ENCODE measurements at regions not wholly inside any gene's neighbourhood (a gene's known extent, or its start where the extent isn't known, plus 50 kb on each side); places are given as distances from the start of the nearest gene placed in this dataset.
A peak's percentile ranks its signal among the peaks of the same experiment; 100 is the strongest.

DNA sequence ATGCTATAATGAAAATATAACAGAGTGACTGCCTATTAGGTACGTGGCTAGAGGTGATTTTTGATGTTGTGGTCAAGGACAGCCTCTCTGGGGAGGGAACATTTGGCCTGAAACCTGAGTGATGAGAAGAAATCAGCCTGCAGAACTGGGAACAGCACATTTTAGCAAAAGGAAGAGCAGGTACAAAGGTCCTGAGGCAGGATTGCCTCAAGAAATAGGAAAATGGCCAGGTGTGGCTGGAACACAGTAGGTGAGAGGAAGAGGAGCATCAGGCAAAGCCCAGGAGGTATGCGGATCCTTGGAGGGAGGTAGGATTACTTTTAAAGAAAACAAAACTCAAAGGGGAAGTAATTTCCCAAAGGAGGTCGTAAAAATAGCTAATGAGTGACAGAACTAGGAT is 582.9 kb downstream of the MED13L start:
- no peak overlapping the region for H2BK20ac ChIP-seq (ENCODE audit: low read length)
- CTCF ChIA-PET (ENCODE audit: partially characterized antibody) = interaction anchor here (0.6 kb wide), 1 partner anchor 360 kb away, joined by 3 read pairs; no protein-coding TSS in a partner anchor

More for the DNA sequence above, 582.9 kb downstream of the MED13L start:
- Histone ChIP-seq H3K4me3 (ENCODE audit: extremely low read depth in 1 of 4, insufficient read depth in 2 of 4, low read depth in 3 of 4, low read length in 4 of 4) (no peak overlapping the region), H4K20me1 (replicated peaks in 1 of 2; ENCODE audit: control insufficient read depth in 1 of 2, insufficient read depth in 2 of 2, low read length in 2 of 2) (no peaks in the 10 kb centered on the region), H4K91ac (replicated peaks; ENCODE audit: insufficient read length, low read length) (no peak overlapping the region), H3K14ac (ENCODE audit: insufficient read length) (no peak overlapping the region), H3K27ac (ENCODE audit: low read depth, low read length) (no peak overlapping the region), H4K5ac (ENCODE audit: insufficient read length, low read depth, low read length) (no peak overlapping the region), H3K79me2 (ENCODE audit: control insufficient read depth in 1 of 2, insufficient read depth in 2 of 2, low read length in 2 of 2) (no peaks in the 10 kb centered on the region), H2AK5ac (ENCODE audit: low read depth, low read length) (no peak overlapping the region), H3K23me2 (ENCODE audit: low read depth, low read length) (no peaks in the 10 kb centered on the region), H2BK15ac (ENCODE audit: low read length) (0 out of 2 replicates have a peak overlapping the region, but pooled peaks have one; percentile 67), H3K27me3 (replicated peaks in 1 of 4; ENCODE audit: control insufficient read depth in 3 of 4, extremely low read depth in 1 of 4, insufficient read depth in 3 of 4, low read length in 3 of 4) (no peaks in the 10 kb centered on the region), H3K79me1 (ENCODE audit: low read depth, low read length) (no peaks in the 10 kb centered on the region), H4K8ac (ENCODE audit: extremely low read depth, insufficient read depth, low read length) (no peak overlapping the region), H2BK120ac (replicated peaks; ENCODE audit: low read depth, low read length) (no peak overlapping the region), H3K4me1 (replicated peaks in 1 of 4; ENCODE audit: control insufficient read depth in 3 of 4, insufficient read depth in 4 of 4, low read length in 3 of 4) (no peaks in the 10 kb centered on the region), H3K56ac (replicated peaks; ENCODE audit: insufficient read length, low read depth, low read length) (no peak overlapping the region), H2BK12ac (ENCODE audit: low read depth, low read length) (no peak overlapping the region), H3K4me2 (ENCODE audit: insufficient read depth in 1 of 2, low read depth in 2 of 2, low read length in 2 of 2) (no peak overlapping the region), H3K9me3 (ENCODE audit: insufficient read depth in 2 of 2, low read depth in 1 of 2, low read length in 1 of 2) (no peaks in the 10 kb centered on the region), H3K9ac (replicated peaks in 1 of 4; ENCODE audit: extremely low read depth in 1 of 4, low read depth in 3 of 4, low read length in 3 of 4) (no peak overlapping the region), H2AFZ (ENCODE audit: low read length) (0 out of 2 replicates have a peak overlapping the region, but pooled peaks have one; percentile 9), H3K36me3 (ENCODE audit: control insufficient read depth in 2 of 4, insufficient read depth in 4 of 4, low read length in 3 of 4) (no peaks in the 10 kb centered on the region), H2BK5ac (ENCODE audit: low read depth, low read length) (no peak overlapping the region), H3K4ac (replicated peaks; ENCODE audit: insufficient read length, low read depth, low read length) (no peak overlapping the region), H3K18ac (ENCODE audit: extremely low read depth, low read length) (no peak overlapping the region), H3K23ac (ENCODE audit: insufficient read length) (no peak overlapping the region)
- FAIRE-seq = no peak
- TF ChIP-seq KDM1A (IDR thresholded peaks at IDR 0.05; ENCODE audit: borderline replicate concordance, low read length) = peak; percentile 55; the same call in 1 of the 2 replicates
- no peak for TF ChIP-seq SIX5 (IDR thresholded peaks at IDR 0.05; ENCODE audit: low read depth, low read length)
- no peak for TF ChIP-seq BACH1 (IDR thresholded peaks at IDR 0.05; ENCODE audit: low read length)
- no peak for TF ChIP-seq CREB1 (IDR thresholded peaks at IDR 0.05)
- TF ChIP-seq EP300 (IDR thresholded peaks at IDR 0.05; ENCODE audit: borderline replicate concordance in 1 of 2, low read depth in 2 of 2, low read length in 2 of 2) = no peak
- TF ChIP-seq ASH2L (IDR thresholded peaks at IDR 0.05; ENCODE audit: low read length) = no peak
- TF ChIP-seq BCL11A (IDR thresholded peaks at IDR 0.05; ENCODE audit: low read depth in 2 of 2, low read length in 2 of 2) = no peak
- TF ChIP-seq, protein P1, sequence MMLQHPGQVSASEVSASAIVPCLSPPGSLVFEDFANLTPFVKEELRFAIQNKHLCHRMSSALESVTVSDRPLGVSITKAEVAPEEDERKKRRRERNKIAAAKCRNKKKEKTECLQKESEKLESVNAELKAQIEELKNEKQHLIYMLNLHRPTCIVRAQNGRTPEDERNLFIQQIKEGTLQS (IDR thresholded peaks at IDR 0.05; ENCODE audit: insufficient read depth, low read depth, low read length) = no peak
- 72% methylated on average over 3 of the region's 3 CpGs; no CpG with 5 or more reads in 1 of the 2 experiments for WGBS, 2 experiments (ENCODE audit: extremely low coverage in 1 of 2, insufficient coverage in 1 of 2, insufficient read length in 1 of 2, insufficient replicate concordance in 2 of 2, low coverage in 1 of 2, low lambda C conversion rate in 2 of 2, missing lambda C conversion rate in 1 of 2)
- POLR2A ChIA-PET (ENCODE audit: partially characterized antibody) = interaction anchor here (1.0 kb wide), 1 partner anchor 97 kb away, joined by 3 read pairs; no protein-coding TSS in a partner anchor
- no peak for DNase-seq (ENCODE audit: low read depth in 1 of 2, low spot score in 2 of 2)

Data from H1 (cell line).